HG02938 (cell line): ENCODE measurements at regions not wholly inside any gene's neighbourhood (a gene's known extent, or its start where the extent isn't known, plus 50 kb on each side); places are given as distances from the start of the nearest gene placed in this dataset.
"Not testable (repeated sequence)": the region's sequence is repeated elsewhere in the genome, so short reads cannot be mapped to it uniquely, and the experiment has no call there.

Source experiments
- ATAC-seq: cut with Tn5 transposase; IDR thresholded peaks from one replicate; pipeline ENCODE4 v1.9.1; 2021; ENCODE audit warnings: mild to moderate bottlenecking, moderate library complexity; ENCODE audit not compliant: unreplicated experiment

DNA sequence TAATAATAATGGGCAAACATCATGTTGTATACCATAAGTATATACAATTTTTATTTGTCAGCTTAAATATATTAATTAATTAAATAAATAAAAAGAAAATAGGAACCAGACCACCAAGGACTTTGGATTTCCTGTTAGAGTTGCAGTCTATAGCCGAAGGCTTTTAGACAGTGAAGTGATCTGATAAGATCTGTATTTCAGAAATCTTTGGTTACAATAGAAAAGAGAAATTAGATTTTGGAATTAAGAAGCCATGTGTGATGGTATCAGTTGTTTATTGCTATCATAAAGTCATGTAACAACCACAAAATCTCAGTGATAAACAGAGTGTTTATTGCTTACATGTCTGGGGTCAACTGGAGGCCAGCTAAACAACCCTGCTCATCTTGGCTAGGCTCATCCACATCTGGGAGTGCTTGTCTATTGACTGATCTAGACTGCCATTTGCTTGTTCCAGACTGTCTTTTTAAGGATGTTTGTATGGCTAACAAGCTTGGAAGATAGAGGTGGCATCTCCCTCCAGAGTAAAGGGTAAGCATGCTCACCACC, 142.1 kb upstream of the USP9X start:
- ATAC-seq: no peak

GRCh38 chrX:40945361-40945713, 139.9 kb upstream of the USP9X start:
- no peak for ATAC-seq

- ATAC-seq: no peak
Measured at GRCh38 chrX:40947276-40947675, 138.0 kb upstream of the USP9X start.

GRCh38 chrX:40949071-40949470, 136.2 kb upstream of the USP9X start:
- ATAC-seq: no peak

DNA sequence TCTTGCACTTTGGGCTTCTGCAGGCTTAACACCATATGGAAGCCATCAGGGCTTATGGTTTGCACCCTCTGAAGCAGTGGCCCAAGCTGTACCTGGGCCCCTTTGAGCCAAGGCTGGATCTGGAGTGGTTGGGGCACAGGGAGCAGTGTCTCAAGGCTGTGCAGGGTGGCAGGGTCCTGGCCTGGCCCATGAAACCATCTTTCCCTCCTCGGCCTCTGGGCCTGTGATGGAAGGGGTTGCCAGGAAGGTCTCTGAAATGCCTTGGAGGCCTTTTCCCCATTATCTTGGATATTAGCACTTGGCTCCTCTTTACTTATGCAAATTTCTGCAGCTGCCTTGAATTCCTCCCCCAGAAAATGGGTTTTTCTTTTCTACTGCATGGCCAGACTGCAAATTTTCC, 134.7 kb upstream of the USP9X start:
- ATAC-seq: no peak

- ATAC-seq: not testable (repeated sequence)
Measured at GRCh38 chrX:40951407-40951806, 133.8 kb upstream of the USP9X start.

DNA sequence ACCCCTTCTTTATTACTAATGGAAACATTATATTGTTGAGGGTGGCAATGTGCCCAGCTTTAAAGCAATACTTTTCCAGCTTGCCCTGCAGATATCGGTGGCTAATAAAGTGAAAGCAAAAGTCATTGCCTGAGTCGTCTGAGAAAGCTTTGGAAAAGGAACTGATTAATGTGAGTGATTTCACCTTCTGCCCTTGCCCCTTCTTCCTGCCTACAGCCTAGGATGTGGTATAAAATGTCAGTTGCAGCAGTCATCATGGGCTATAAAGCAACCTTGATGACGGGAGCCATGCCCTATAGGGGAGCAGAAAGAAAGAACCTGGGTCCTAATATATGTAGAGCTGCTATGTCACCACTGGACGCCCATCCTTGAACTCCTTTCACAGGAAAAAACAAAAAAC, 132.4 kb upstream of the USP9X start:
- no peak for ATAC-seq

DNA sequence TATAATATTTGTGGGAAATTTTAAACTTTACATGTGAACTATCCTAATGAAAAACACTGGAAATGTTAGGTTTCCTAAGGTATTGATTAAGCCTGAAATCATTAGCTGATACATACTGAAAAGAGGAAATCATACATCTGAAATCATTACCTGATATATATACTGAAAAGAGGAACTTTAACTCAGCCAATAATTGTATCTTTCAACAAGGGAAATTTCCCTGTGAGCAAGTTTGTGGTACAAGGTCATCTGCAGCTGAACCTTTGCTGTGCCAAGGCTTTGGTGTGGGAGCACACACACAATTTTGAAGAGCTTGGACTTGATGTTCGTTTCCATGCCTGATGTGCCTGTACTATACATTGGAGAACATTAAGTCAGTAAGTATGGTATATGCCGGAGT, 131.9 kb upstream of the USP9X start:
- ATAC-seq: peak; percentile 58

DNA sequence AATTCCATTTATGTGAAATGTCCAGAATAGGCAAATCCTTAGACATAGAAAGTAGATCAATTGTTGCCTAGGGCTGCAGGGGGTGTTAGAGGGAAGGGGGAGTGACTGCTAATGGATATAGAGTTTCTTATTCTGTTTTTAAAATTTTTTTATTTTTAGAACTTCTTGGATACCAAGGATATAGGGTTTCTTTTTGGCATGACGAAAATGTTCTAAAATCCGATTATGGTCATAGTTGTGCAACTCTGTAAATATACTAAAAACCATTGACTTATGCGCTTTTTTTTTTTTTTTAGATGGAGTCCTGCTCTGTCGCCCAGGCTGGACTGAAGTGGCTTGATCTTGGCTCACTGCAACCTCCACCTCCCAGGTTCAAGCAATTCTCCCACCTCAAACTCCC, 125.2 kb upstream of the USP9X start:
- ATAC-seq: no peak

DNA sequence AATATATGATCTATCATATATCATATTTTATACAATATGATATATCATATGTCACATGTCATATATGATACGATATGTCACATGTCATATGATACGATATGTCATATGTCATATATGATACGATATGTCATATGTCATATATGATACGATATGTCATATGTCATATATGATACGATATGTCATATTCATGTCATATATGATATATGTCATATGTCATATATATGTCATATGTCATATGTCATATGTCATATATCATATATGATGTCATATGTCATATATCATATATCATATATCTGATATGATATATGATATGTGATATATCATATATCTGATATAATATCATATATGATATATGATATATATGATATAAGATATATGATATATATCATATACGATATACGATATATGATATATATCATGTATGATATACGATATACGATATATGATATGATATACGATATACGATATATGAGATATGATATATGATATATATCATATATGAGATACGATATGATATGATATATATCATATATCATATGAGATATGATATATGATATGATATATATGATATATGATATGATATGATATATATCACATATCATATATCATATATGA, 122.3 kb upstream of the USP9X start:
- no peak for ATAC-seq

DNA sequence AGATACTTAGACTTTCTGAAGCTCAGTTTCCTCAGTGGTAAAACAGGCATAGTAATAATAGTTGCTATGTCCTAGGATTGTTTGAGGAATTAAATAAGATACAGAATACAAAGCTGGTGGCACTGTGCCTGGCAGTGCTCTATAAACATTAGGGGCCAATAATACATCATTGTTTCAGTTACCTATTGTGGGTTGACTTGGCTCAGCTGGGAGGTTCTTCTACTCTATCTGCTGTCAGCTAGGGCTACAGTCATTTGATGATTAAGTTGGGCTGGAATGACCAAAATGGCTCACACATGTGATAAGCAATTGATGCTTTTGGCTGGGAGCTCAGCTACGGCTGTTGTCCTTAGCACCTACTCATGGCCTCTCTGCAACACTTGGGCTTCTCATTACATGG, 121.2 kb upstream of the USP9X start:
- ATAC-seq: no peak

- no peak for ATAC-seq
Measured at GRCh38 chrX:40964633-40965586, 120.3 kb upstream of the USP9X start.

GRCh38 chrX:40966213-40966820, 118.9 kb upstream of the USP9X start:
- ATAC-seq: no peak

DNA sequence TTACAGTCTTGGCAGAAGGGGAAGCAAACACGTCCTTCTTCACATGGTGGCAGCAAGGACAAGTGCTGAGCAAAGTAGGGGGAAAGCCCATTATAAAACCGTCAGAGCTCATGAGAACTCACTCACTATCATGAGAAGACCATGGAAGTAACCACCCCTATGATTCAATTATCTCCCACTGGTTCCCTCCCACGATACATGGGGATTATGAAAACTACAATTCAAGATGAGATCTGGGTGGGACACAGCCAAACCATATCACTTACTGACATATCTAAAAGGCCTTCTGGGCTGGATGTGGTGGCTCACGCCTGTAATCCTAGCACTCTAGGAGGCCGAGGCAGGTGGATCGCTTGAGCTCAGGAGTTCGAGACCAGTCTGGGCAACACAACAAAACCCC, 117.1 kb upstream of the USP9X start:
- ATAC-seq: no peak

- ATAC-seq: no peak
Measured at GRCh38 chrX:40971736-40972135, 113.5 kb upstream of the USP9X start.

DNA sequence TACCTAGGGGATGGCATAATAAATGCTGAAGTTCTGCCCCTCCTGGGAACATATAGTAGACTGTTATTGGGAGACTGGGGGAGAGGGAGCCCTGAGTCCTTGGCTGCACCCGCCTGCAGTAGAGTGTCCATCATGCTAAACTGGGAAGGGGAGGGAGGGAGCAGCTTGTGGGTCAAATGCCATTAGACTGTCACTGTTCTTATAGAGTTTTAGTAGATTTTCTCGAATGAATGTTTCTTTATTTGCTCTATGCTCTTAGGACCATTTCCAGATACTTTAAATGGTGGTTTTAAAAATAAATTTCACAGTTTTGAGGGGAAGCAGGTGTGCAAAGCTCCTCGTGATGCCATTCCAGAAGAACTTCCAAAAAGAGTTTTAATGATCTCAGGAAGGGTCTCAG, 111.6 kb upstream of the USP9X start:
- no peak for ATAC-seq

GRCh38 chrX:40975951-40976350, 109.3 kb upstream of the USP9X start:
- ATAC-seq: no peak

DNA sequence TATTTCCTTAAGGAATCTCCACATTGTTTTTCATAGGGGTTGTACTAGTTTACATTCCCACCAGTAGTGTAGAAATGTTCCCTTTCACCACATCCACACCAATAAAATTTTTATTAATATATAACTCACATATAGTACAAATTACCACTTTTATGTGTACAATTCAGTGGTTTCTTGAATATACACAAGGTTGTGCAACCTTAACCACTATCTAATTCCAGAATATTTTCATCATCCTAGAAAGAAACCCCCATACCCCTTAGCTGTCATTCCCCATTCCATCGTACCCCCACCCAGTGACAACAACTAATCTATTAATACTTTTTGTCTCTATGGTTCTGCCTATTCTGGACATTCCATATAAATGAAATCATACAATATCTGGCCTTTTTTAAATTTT, 108.3 kb upstream of the USP9X start:
- ATAC-seq: no peak

DNA sequence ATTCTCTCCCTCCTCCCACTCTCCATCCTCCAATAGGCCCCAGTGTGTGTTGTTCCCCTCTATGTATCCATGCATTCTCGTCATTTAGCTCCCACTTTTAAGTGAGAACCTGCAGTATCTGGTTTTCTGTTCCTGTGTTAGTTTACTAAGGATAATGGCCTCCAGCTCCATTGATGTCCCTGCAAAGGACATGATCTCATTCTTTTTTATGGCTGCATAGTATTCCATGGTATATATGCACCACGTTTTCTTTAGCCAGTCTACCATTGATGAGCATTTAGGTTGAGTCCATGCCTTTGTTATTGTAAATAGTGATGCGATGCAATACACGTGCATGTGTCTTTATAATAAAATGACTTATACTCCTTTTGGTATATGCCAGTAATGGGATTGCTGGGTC, 100.3 kb upstream of the USP9X start:
- ATAC-seq: no peak

DNA sequence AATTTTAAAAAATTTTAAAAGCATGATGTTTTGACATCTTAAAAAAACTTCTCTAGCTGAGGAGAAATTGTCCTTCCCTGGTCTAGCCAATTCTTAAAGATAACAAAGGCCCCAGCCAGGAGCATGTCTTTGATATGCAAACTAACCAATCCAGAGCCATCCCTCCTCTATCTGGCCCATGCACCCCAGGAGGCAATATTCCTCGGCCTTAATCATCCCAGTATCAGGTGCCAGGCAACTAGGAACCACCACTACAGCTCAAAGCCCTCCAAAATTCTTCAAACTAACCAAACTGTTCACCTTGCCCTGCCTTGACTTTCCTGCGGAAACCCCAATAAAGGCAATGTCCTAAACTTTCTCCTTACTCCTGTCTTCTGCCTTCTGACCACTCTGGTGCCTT, 97.8 kb upstream of the USP9X start:
- no peak for ATAC-seq

DNA sequence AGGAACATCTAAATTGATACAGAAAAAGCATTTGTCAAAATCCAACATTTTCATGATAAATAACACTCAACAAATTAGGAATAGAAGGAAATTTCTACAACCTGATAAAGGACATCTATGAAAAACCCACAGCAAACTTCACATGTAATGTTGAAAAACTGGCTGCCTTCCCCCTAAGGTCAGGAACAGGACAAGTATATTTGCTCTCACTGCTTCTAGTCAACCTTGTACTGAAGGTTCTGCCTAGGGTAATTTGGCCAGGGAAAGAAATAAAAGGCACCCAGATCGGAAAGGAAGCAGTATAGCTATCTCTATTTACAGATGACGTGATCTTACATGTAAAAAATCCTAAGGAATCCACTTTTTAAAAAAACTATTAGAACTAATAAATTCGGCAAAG, 97.1 kb upstream of the USP9X start:
- ATAC-seq: no peak

DNA sequence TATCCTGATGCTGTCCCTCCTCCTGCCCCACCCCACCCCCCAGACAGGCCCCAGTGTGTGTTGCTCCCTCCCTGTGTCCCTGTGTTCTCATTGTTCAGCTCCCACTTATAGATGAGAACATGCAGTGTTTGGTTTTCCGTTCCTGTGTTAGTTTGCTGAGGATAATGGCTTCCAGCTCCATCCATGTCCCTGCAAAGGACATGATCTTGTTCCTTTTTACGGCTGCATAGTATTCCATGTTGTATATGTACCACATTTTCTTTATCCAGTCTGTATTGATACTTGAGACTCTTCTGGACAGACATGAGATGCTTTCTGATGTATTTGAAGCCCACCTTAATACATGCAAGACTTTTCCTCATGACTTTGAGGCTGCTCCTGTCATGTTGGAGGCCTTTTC, 91.8 kb upstream of the USP9X start:
- not testable (repeated sequence) for ATAC-seq
